ENCODE measurements at regions not wholly inside any gene's neighbourhood (a gene's known extent, or its start where the extent isn't known, plus 50 kb on each side); places are given as distances from the start of the nearest gene placed in this dataset.

DNA sequence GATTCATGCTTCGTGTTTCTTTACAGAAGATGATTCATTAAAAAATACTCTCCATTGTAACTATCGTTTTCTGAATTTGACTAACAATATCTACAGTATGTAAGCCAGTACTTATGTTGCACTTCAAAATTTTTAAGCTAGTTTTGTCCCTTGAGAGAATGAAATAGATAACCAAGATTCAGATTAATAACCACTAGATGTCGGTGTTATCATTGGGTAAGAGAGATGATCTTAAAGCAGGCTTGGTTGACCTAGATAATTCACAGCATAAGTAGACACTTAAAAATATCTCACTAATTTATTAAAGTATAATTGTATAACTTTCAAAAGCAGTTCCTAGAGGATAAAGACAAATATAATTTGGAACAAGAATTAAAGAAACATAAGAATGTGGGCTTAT, 430.9 kb downstream of the C4orf33 start:
- TF ChIP-seq, protein P1, sequence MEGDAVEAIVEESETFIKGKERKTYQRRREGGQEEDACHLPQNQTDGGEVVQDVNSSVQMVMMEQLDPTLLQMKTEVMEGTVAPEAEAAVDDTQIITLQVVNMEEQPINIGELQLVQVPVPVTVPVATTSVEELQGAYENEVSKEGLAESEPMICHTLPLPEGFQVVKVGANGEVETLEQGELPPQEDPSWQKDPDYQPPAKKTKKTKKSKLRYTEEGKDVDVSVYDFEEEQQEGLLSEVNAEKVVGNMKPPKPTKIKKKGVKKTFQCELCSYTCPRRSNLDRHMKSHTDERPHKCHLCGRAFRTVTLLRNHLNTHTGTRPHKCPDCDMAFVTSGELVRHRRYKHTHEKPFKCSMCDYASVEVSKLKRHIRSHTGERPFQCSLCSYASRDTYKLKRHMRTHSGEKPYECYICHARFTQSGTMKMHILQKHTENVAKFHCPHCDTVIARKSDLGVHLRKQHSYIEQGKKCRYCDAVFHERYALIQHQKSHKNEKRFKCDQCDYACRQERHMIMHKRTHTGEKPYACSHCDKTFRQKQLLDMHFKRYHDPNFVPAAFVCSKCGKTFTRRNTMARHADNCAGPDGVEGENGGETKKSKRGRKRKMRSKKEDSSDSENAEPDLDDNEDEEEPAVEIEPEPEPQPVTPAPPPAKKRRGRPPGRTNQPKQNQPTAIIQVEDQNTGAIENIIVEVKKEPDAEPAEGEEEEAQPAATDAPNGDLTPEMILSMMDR (IDR thresholded peaks at IDR 0.05), result no peak
- no peak for TF ChIP-seq POLR2A (IDR thresholded peaks at IDR 0.05)
